ENCODE measurements at regions not wholly inside any gene's neighbourhood (a gene's known extent, or its start where the extent isn't known, plus 50 kb on each side); places are given as distances from the start of the nearest gene placed in this dataset.
"Not testable (repeated sequence)": the region's sequence is repeated elsewhere in the genome, so short reads cannot be mapped to it uniquely, and the experiment has no call there.

- DNase-seq: no peak
Measured at GRCh38 chr12:131530422-131530821, 180.5 kb upstream of the SFSWAP start.

GRCh38 chr12:131533139-131533538 is 177.8 kb upstream of the SFSWAP start:
- no peak for DNase-seq

- no peak for DNase-seq
Measured at GRCh38 chr12:131535779-131536178, 175.1 kb upstream of the SFSWAP start.

GRCh38 chr12:131536337-131536736 is 174.6 kb upstream of the SFSWAP start:
- DNase-seq: no peak

GRCh38 chr12:131536766-131537165 is 174.1 kb upstream of the SFSWAP start:
- DNase-seq: no peak

GRCh38 chr12:131537267-131537958 is 173.5 kb upstream of the SFSWAP start:
- no peak for DNase-seq

GRCh38 chr12:131539381-131539780 is 171.5 kb upstream of the SFSWAP start:
- no peak for DNase-seq

GRCh38 chr12:131540138-131540623 is 170.7 kb upstream of the SFSWAP start:
- no peak for DNase-seq

GRCh38 chr12:131541512-131541911 is 169.4 kb upstream of the SFSWAP start:
- DNase-seq: not testable (repeated sequence)

- no peak for DNase-seq
Measured at GRCh38 chr12:131542351-131542750, 168.5 kb upstream of the SFSWAP start.

GRCh38 chr12:131543040-131543439 is 167.8 kb upstream of the SFSWAP start:
- DNase-seq: no peak

GRCh38 chr12:131547555-131547954 is 163.3 kb upstream of the SFSWAP start:
- no peak for DNase-seq

- no peak for DNase-seq
Measured at GRCh38 chr12:131550121-131550520, 160.8 kb upstream of the SFSWAP start.

- no peak for DNase-seq
Measured at GRCh38 chr12:131551675-131552491, 159.0 kb upstream of the SFSWAP start.

GRCh38 chr12:131552492-131552863 is 158.4 kb upstream of the SFSWAP start:
- DNase-seq: no peak

- no peak for DNase-seq
Measured at GRCh38 chr12:131553096-131553777, 157.7 kb upstream of the SFSWAP start.

- DNase-seq: no peak
Measured at GRCh38 chr12:131555197-131555846, 155.6 kb upstream of the SFSWAP start.

- DNase-seq: no peak
Measured at GRCh38 chr12:131555866-131556265, 155.0 kb upstream of the SFSWAP start.

- DNase-seq: no peak
Measured at GRCh38 chr12:131557078-131557709, 153.7 kb upstream of the SFSWAP start.

- DNase-seq: no peak
Measured at GRCh38 chr12:131559517-131560516, 151.1 kb upstream of the SFSWAP start.

- no peak for DNase-seq
Measured at GRCh38 chr12:131561051-131561450, 149.8 kb upstream of the SFSWAP start.

Measured in COR-L47 (cell line).